ENCODE measurements at regions not wholly inside any gene's neighbourhood (a gene's known extent, or its start where the extent isn't known, plus 50 kb on each side); places are given as distances from the start of the nearest gene placed in this dataset.

GRCh38 chr18:5058768-5059695 lies 138.0 kb downstream of the AKAIN1 start:
- H3K27ac ChIP-seq (ENCODE audit: low read depth, low read length) = no peak overlapping the region

GRCh38 chr18:5057386-5058348 lies 139.4 kb downstream of the AKAIN1 start:
- Histone ChIP-seq H3K9me3 (ENCODE audit: control insufficient read depth, insufficient read depth, low read length) (no peaks in the 10 kb centered on the region), H3K27me3 (ENCODE audit: control insufficient read depth, insufficient read depth, low read length) (no peaks in the 10 kb centered on the region), H3K9ac (ENCODE audit: low read depth, low read length) (no peak overlapping the region), H3K27ac (ENCODE audit: low read depth, low read length) (no peak overlapping the region), H3K4me1 (ENCODE audit: control insufficient read depth, insufficient read depth, low read length) (no peaks in the 10 kb centered on the region), H3K4me3 (ENCODE audit: low read depth, low read length) (no peak overlapping the region), H3K36me3 (ENCODE audit: control insufficient read depth, insufficient read depth, low read length) (no peaks in the 10 kb centered on the region)

More at GRCh38 chr18:5058768-5059695, 138.0 kb downstream of the AKAIN1 start:
- H3K36me3 ChIP-seq (ENCODE audit: control insufficient read depth, insufficient read depth, low read length) = no peaks in the 10 kb centered on the region
- no peaks in the 10 kb centered on the region for H3K4me1 ChIP-seq (ENCODE audit: control insufficient read depth, insufficient read depth, low read length)
- no peaks in the 10 kb centered on the region for H3K27me3 ChIP-seq (ENCODE audit: control insufficient read depth, insufficient read depth, low read length)
- no peak overlapping the region for H3K9ac ChIP-seq (ENCODE audit: low read depth, low read length)
- H3K4me3 ChIP-seq (ENCODE audit: low read depth, low read length) = no peak overlapping the region
- no peaks in the 10 kb centered on the region for H3K9me3 ChIP-seq (ENCODE audit: control insufficient read depth, insufficient read depth, low read length)

GRCh38 chr18:5052491-5052890 lies 144.6 kb downstream of the AKAIN1 start:
- Histone ChIP-seq H3K9me3 (ENCODE audit: control insufficient read depth, insufficient read depth, low read length) (no peaks in the 10 kb centered on the region), H3K27me3 (ENCODE audit: control insufficient read depth, insufficient read depth, low read length) (no peaks in the 10 kb centered on the region), H3K9ac (ENCODE audit: low read depth, low read length) (no peak overlapping the region), H3K36me3 (ENCODE audit: control insufficient read depth, insufficient read depth, low read length) (no peaks in the 10 kb centered on the region), H3K4me1 (ENCODE audit: control insufficient read depth, insufficient read depth, low read length) (no peaks in the 10 kb centered on the region), H3K27ac (ENCODE audit: low read depth, low read length) (no peak overlapping the region), H3K4me3 (ENCODE audit: low read depth, low read length) (no peak overlapping the region)

GRCh38 chr18:5051207-5051606 lies 145.8 kb downstream of the AKAIN1 start:
- Histone ChIP-seq H3K27ac (ENCODE audit: low read depth, low read length) (no peak overlapping the region), H3K4me1 (ENCODE audit: control insufficient read depth, insufficient read depth, low read length) (no peaks in the 10 kb centered on the region), H3K4me3 (ENCODE audit: low read depth, low read length) (no peak overlapping the region), H3K27me3 (ENCODE audit: control insufficient read depth, insufficient read depth, low read length) (no peaks in the 10 kb centered on the region), H3K9me3 (ENCODE audit: control insufficient read depth, insufficient read depth, low read length) (no peaks in the 10 kb centered on the region), H3K36me3 (ENCODE audit: control insufficient read depth, insufficient read depth, low read length) (no peaks in the 10 kb centered on the region), H3K9ac (ENCODE audit: low read depth, low read length) (no peak overlapping the region)

- H3K27me3 ChIP-seq (ENCODE audit: control insufficient read depth, insufficient read depth, low read length) = no peaks in the 10 kb centered on the region
- H3K9ac ChIP-seq (ENCODE audit: low read depth, low read length) = no peak overlapping the region
- H3K27ac ChIP-seq (ENCODE audit: low read depth, low read length) = no peak overlapping the region
- H3K4me3 ChIP-seq (ENCODE audit: low read depth, low read length) = no peak overlapping the region
- no peaks in the 10 kb centered on the region for H3K9me3 ChIP-seq (ENCODE audit: control insufficient read depth, insufficient read depth, low read length)
- H3K4me1 ChIP-seq (ENCODE audit: control insufficient read depth, insufficient read depth, low read length) = no peaks in the 10 kb centered on the region
- H3K36me3 ChIP-seq (ENCODE audit: control insufficient read depth, insufficient read depth, low read length) = no peaks in the 10 kb centered on the region
Measured at GRCh38 chr18:5049124-5049523, 147.9 kb downstream of the AKAIN1 start.

- H3K4me1 ChIP-seq (ENCODE audit: control insufficient read depth, insufficient read depth, low read length) = peaks cover 19% of the 10 kb centered on the region; the same call in 1 of the 2 replicates
Measured at GRCh38 chr18:5040476-5040875, 156.6 kb downstream of the AKAIN1 start.

GRCh38 chr18:5036523-5036922 lies 160.5 kb downstream of the AKAIN1 start:
- H3K9ac ChIP-seq (ENCODE audit: low read depth, low read length) = no peak overlapping the region
- no peak overlapping the region for H3K27ac ChIP-seq (ENCODE audit: low read depth, low read length)
- 0 out of 2 replicates have a peak, but pooled peaks cover 4% of the 10 kb centered on the region for H3K9me3 ChIP-seq (ENCODE audit: control insufficient read depth, insufficient read depth, low read length)
- no peak overlapping the region for H3K4me3 ChIP-seq (ENCODE audit: low read depth, low read length)
- H3K36me3 ChIP-seq (ENCODE audit: control insufficient read depth, insufficient read depth, low read length) = no peaks in the 10 kb centered on the region
- peaks cover 26% of the 10 kb centered on the region for H3K27me3 ChIP-seq (ENCODE audit: control insufficient read depth, insufficient read depth, low read length)
- H3K4me1 ChIP-seq (ENCODE audit: control insufficient read depth, insufficient read depth, low read length) = peaks cover 19% of the 10 kb centered on the region; the same call in 1 of the 2 replicates

More at GRCh38 chr18:5040476-5040875, 156.6 kb downstream of the AKAIN1 start:
- Histone ChIP-seq H3K4me3 (ENCODE audit: low read depth, low read length) (no peak overlapping the region), H3K27ac (ENCODE audit: low read depth, low read length) (no peak overlapping the region), H3K36me3 (ENCODE audit: control insufficient read depth, insufficient read depth, low read length) (no peaks in the 10 kb centered on the region), H3K27me3 (ENCODE audit: control insufficient read depth, insufficient read depth, low read length) (peaks cover 27% of the 10 kb centered on the region), H3K9me3 (ENCODE audit: control insufficient read depth, insufficient read depth, low read length) (no peaks in the 10 kb centered on the region), H3K9ac (ENCODE audit: low read depth, low read length) (no peak overlapping the region)

GRCh38 chr18:5031216-5031615 lies 165.8 kb downstream of the AKAIN1 start:
- no peak overlapping the region for H3K27ac ChIP-seq (ENCODE audit: low read depth, low read length)
- no peaks in the 10 kb centered on the region for H3K27me3 ChIP-seq (ENCODE audit: control insufficient read depth, insufficient read depth, low read length)
- 0 out of 2 replicates have a peak, but pooled peaks cover 4% of the 10 kb centered on the region for H3K9me3 ChIP-seq (ENCODE audit: control insufficient read depth, insufficient read depth, low read length)
- H3K4me1 ChIP-seq (ENCODE audit: control insufficient read depth, insufficient read depth, low read length) = no peaks in the 10 kb centered on the region
- no peaks in the 10 kb centered on the region for H3K36me3 ChIP-seq (ENCODE audit: control insufficient read depth, insufficient read depth, low read length)
- H3K9ac ChIP-seq (ENCODE audit: low read depth, low read length) = no peak overlapping the region
- no peak overlapping the region for H3K4me3 ChIP-seq (ENCODE audit: low read depth, low read length)

- H3K36me3 ChIP-seq (ENCODE audit: control insufficient read depth, insufficient read depth, low read length) = no peaks in the 10 kb centered on the region
- no peak overlapping the region for H3K27ac ChIP-seq (ENCODE audit: low read depth, low read length)
- H3K4me1 ChIP-seq (ENCODE audit: control insufficient read depth, insufficient read depth, low read length) = no peaks in the 10 kb centered on the region
- H3K27me3 ChIP-seq (ENCODE audit: control insufficient read depth, insufficient read depth, low read length) = no peaks in the 10 kb centered on the region
- no peak overlapping the region for H3K9ac ChIP-seq (ENCODE audit: low read depth, low read length)
- H3K9me3 ChIP-seq (ENCODE audit: control insufficient read depth, insufficient read depth, low read length) = 0 out of 2 replicates have a peak, but pooled peaks cover 4% of the 10 kb centered on the region
- H3K4me3 ChIP-seq (ENCODE audit: low read depth, low read length) = no peak overlapping the region
Measured at GRCh38 chr18:5030636-5031035, 166.4 kb downstream of the AKAIN1 start.

- H3K9me3 ChIP-seq (ENCODE audit: control insufficient read depth, insufficient read depth, low read length) = 0 out of 2 replicates have a peak, but pooled peaks cover 4% of the 10 kb centered on the region
- H3K9ac ChIP-seq (ENCODE audit: low read depth, low read length) = no peak overlapping the region
- no peak overlapping the region for H3K27ac ChIP-seq (ENCODE audit: low read depth, low read length)
- no peaks in the 10 kb centered on the region for H3K4me1 ChIP-seq (ENCODE audit: control insufficient read depth, insufficient read depth, low read length)
- no peaks in the 10 kb centered on the region for H3K27me3 ChIP-seq (ENCODE audit: control insufficient read depth, insufficient read depth, low read length)
- no peak overlapping the region for H3K4me3 ChIP-seq (ENCODE audit: low read depth, low read length)
- no peaks in the 10 kb centered on the region for H3K36me3 ChIP-seq (ENCODE audit: control insufficient read depth, insufficient read depth, low read length)
Measured at GRCh38 chr18:5029592-5029991, 167.5 kb downstream of the AKAIN1 start.
